Stomach (tissue), 8 donors: ENCODE measurements at regions not wholly inside any gene's neighbourhood (a gene's known extent, or its start where the extent isn't known, plus 50 kb on each side); places are given as distances from the start of the nearest gene placed in this dataset.
"Not testable (repeated sequence)": the region's sequence is repeated elsewhere in the genome, so short reads cannot be mapped to it uniquely, and the experiment has no call there.

Experiments
- DNase-seq, 2 donors: peaks; one replicate each; pipeline versions ENCODE4 v3.0.0 to v3.0.0-alpha.2; 2013 to 2019
- H3K27ac ChIP-seq, 5 donors: fragments of 200-600 bp in 4 of 5; sonication (generic) in 4 of 5; one replicate each; pipeline ENCODE4 v1.5.1; 2013 to 2019; ENCODE audit warnings: mild to moderate bottlenecking in 1 of 5, moderate library complexity in 1 of 5
- H3K27me3 ChIP-seq, 3 donors: fragments of 200-600 bp; sonication (generic); one replicate each; pipeline ENCODE4 v1.5.1; 2017 to 2019; ENCODE audit warnings: mixed run types in 1 of 3
- H3K36me3 ChIP-seq, 4 donors: fragments of 200-600 bp; sonication (generic); 1 replicate in 3 of 4; 2 replicates in 1 of 4; pipeline ENCODE4 v1.5.1; 2016 to 2019
- H3K4me1 ChIP-seq, 4 donors: fragments of 200-600 bp; sonication (generic); one replicate each; pipeline ENCODE4 v1.5.1; 2016 to 2019
- H3K4me3 ChIP-seq, 4 donors: fragments of 200-600 bp; sonication (generic) in 3 of 4; one replicate each; pipeline ENCODE4 v1.5.1; 2016 to 2019; ENCODE audit warnings: mild to moderate bottlenecking in 1 of 4
- H3K9me3 ChIP-seq, 4 donors: fragments of 200-600 bp; sonication (generic); one replicate each; pipeline ENCODE4 v1.5.1; 2016 to 2019
- EP300 ChIP-seq: sonication (generic); formaldehyde crosslinking; IDR thresholded peaks from one replicate; pipeline ENCODE4 v1.6.1; 2017; ENCODE audit warnings: antibody characterized with exemption
- POLR2A ChIP-seq, 4 donors: fragments of 450-650 bp; IDR thresholded peaks; one replicate each; pipeline ENCODE4 v1.6.1; 2016; ENCODE audit warnings: antibody characterized with exemption in 4 of 4, control low read depth in 2 of 4, mild to moderate bottlenecking in 1 of 4, moderate library complexity in 1 of 4
- POLR2AphosphoS5 ChIP-seq, 3 donors: sonication (generic); formaldehyde crosslinking; IDR thresholded peaks; one replicate each; pipeline ENCODE4 v1.6.1; 2016; ENCODE audit warnings: antibody characterized with exemption in 3 of 3
- whole genome bisulfite sequencing, 5 donors: extraction: QIAGEN DNeasy Blood & Tissue Kit in 3 of 5; methylation state at CpG; one replicate each; pipeline versions ENCODE4 v1.1.5 to v1.1.7; 2013 to 2018; 5-methylcytosine and 5-hydroxymethylcytosine counted together
- intact Hi-C: fragments of 100-400 bp; cut with DNase I; formaldehyde crosslinking; loops from one replicate; pipeline ENCODE4 v1.15.1; 2023; ENCODE audit warnings: low total_unique reads
- TF ChIP-seq, protein P1 (sequence below), 7 experiments: fragments of 450-650 bp in 4 of 7; fragments of 200-600 bp in 3 of 7; sonication (generic) in 3 of 7; IDR thresholded peaks; one replicate each; pipeline ENCODE4 v1.5.1; 2016 to 2019; ENCODE audit warnings: antibody characterized with exemption in 7 of 7, control low read depth in 2 of 7, mild to moderate bottlenecking in 1 of 7
- donor health status: healthy with polysubstance abuse.
- donor health status: Bipolar disorder and iron deficiency.
- donor health status: healthy.

DNA sequence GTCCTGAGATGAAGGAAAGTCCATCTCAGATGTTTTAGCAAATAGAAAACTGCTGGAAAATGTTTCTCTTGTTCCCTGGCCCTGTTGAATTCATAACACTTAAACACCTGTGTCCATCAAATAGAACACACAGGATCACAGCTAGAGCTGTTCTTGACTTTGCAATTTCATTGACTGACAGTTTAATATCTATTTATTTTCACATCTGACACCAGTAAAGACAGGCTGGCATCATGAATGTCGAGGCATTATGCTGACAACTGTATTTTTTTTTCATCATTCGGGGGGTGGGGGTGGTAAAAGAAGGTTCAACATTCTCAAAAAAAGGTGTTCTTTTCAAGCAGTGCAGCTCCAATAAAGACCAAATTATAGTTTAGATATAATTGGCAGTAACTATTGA is 591.2 kb upstream of the PTBP2 start:
- no peaks in the 10 kb centered on the region for H3K27me3 ChIP-seq
- WGBS, 5 donors: 28 to 47% (median 45%) methylated on average over 2 of the region's 2 CpGs
- intact Hi-C loops: no loop called here
- no peaks in the 10 kb centered on the region for H3K4me1 ChIP-seq
- no peaks in the 10 kb centered on the region for H3K9me3 ChIP-seq
- H3K36me3 ChIP-seq: no peaks in the 10 kb centered on the region
- no peak overlapping the region for H3K4me3 ChIP-seq
- TF ChIP-seq POLR2AphosphoS5 (IDR thresholded peaks at IDR 0.05) (no peak), POLR2A (IDR thresholded peaks at IDR 0.05) (no peak), EP300 (no peak)
- TF ChIP-seq, protein P1, sequence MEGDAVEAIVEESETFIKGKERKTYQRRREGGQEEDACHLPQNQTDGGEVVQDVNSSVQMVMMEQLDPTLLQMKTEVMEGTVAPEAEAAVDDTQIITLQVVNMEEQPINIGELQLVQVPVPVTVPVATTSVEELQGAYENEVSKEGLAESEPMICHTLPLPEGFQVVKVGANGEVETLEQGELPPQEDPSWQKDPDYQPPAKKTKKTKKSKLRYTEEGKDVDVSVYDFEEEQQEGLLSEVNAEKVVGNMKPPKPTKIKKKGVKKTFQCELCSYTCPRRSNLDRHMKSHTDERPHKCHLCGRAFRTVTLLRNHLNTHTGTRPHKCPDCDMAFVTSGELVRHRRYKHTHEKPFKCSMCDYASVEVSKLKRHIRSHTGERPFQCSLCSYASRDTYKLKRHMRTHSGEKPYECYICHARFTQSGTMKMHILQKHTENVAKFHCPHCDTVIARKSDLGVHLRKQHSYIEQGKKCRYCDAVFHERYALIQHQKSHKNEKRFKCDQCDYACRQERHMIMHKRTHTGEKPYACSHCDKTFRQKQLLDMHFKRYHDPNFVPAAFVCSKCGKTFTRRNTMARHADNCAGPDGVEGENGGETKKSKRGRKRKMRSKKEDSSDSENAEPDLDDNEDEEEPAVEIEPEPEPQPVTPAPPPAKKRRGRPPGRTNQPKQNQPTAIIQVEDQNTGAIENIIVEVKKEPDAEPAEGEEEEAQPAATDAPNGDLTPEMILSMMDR (IDR thresholded peaks at IDR 0.05): no peak
- H3K27ac ChIP-seq: no peak overlapping the region
- DNase-seq: no peak

DNA sequence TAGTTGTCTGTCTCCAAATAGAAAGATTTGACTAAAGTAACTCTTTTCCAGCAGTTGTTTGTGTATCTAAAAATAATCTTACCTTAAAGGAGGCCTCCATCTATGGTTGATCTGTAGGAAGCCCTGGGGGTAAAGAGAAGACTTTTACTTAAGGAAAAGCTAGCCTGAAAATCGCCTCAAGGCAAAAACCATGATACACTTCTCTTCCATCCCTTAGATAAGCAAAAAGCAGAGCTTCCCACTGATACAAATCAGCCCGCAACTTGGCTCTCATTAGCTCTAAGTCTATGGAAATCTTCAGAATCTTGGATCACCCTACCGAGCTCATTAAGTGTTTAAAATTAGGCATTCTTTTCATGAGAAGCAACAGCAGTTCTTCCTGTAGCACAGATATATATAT is 576.9 kb upstream of the PTBP2 start:
- Histone ChIP-seq H3K27me3 (no peaks in the 10 kb centered on the region), H3K27ac (no peak overlapping the region), H3K9me3 (peaks cover 0 to 16% (median 2%) of the 10 kb centered on the region in 4 donors), H3K4me3 (no peak overlapping the region), H3K36me3 (no peaks in the 10 kb centered on the region), H3K4me1 (no peaks in the 10 kb centered on the region)
- TF ChIP-seq POLR2A (IDR thresholded peaks at IDR 0.05) (no peak), POLR2AphosphoS5 (IDR thresholded peaks at IDR 0.05) (no peak), EP300 (no peak)
- TF ChIP-seq, protein P1 (IDR thresholded peaks at IDR 0.05): no peak
- WGBS, 5 donors: 70 to 82% (median 80%) methylated on average over 3 of the region's 3 CpGs
- intact Hi-C loops: no loop called here
- no peak for DNase-seq

DNA sequence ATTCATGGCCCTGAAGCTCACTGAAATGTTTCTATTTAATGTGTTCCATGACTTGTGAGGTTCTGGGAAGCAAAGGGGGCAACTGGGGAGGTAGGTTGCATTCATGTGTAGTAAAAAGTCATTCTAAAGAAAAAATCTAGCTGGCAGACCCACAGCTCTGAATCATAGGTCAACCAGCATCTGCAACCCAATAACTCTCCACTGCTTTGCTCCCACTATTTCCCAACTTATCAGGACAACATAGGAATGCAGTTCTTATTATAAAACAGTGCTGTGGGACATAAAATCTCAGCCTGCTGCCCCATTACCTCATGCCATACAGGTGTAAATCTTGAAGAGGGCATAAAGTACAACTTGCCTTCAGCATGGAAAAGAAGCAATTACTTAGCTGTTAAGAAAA is 576.1 kb upstream of the PTBP2 start:
- TF ChIP-seq POLR2A (IDR thresholded peaks at IDR 0.05): no peak
- Histone ChIP-seq H3K27me3 (no peaks in the 10 kb centered on the region), H3K9me3 (peaks cover 0 to 16% (median 2%) of the 10 kb centered on the region in 4 donors), H3K27ac (no peak overlapping the region), H3K4me3 (no peak overlapping the region), H3K4me1 (no peaks in the 10 kb centered on the region), H3K36me3 (no peaks in the 10 kb centered on the region)
- intact Hi-C loops: no loop called here
- DNase-seq: no peak

DNA sequence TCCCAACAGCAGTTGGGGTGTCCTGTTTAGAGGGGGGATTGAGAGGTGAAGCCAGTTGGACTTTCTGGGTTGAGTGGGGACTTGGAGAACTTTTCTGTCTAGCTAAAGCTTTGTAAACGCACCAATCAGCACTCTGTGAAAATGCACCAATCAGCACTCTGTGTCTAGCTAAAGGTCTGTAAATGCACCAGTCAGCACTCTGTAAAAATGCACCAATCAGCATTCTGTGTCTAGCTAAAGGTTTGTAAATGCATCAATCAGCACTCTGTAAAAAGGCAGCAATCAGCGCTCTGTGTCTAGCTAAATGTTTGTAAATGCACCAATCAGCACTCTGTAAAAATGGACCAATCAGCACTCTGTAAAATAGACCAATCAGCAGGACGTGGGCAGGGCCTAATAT is 568.6 kb upstream of the PTBP2 start:
- H3K27me3 ChIP-seq, H3K36me3 ChIP-seq, DNase-seq, H3K4me3 ChIP-seq, intact Hi-C loops, H3K27ac ChIP-seq, H3K4me1 ChIP-seq: not testable (repeated sequence)
- WGBS, 5 donors: 69 to 88% (median 79%) methylated on average over 3 of the region's 3 CpGs
- H3K9me3 ChIP-seq: peaks cover 0 to 51% (median 39%) of the 10 kb centered on the region in 4 donors

DNA sequence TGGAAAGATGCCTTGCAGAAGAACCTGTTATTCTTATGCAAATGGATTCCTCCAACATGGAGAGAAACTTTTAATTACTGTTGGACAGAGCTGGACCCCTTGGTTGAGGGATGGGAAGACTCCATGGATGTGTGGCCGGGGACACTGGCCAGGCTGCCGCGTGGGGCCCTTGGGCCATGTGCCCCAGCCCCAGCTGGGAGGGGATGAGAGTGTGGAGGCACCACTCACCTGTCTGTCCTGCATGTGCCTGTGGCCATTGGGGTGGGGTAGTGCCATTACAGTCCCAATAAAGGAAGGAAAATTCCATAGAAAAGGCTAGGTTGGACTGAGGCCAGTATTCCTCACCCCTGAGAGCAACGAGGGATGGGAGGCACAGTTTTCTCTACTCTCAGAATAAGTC is 564.5 kb upstream of the PTBP2 start:
- Histone ChIP-seq H3K9me3 (peaks cover 0 to 46% (median 35%) of the 10 kb centered on the region in 4 donors), H3K4me3 (no peak overlapping the region), H3K36me3 (no peaks in the 10 kb centered on the region), H3K4me1 (no peaks in the 10 kb centered on the region), H3K27ac (no peak overlapping the region), H3K27me3 (no peaks in the 10 kb centered on the region)
- no peak for DNase-seq
- 80 to 96% (median 88%) methylated on average over 4 of the region's 4 CpGs for WGBS, 5 donors
- intact Hi-C loops: no loop called here
- no peak for TF ChIP-seq POLR2A (IDR thresholded peaks at IDR 0.05)
- TF ChIP-seq, protein P1 (IDR thresholded peaks at IDR 0.05): no peak
- no peak for TF ChIP-seq EP300
- no peak for TF ChIP-seq POLR2AphosphoS5 (IDR thresholded peaks at IDR 0.05)
